HCT116 (cell line): ENCODE measurements at regions not wholly inside any gene's neighbourhood (a gene's known extent, or its start where the extent isn't known, plus 50 kb on each side); places are given as distances from the start of the nearest gene placed in this dataset.

Experiments
- ATAC-seq: fragments of 200-7000 bp; cut with Tn5 transposase; 2 replicates; pipeline ENCODE4 v1.9.1; 2020; ENCODE audit warnings: mild to moderate bottlenecking, moderate library complexity
- BruUV-seq: library from RNA; stranded (reverse); fragments of 400-500 nt; replicated peaks from 2 replicates; lab custom pipeline; 2021; lab: Mats Ljungman, UMichigan
- CTCF ChIA-PET: fragments of 300-600 bp; sonication (Branson Sonifier 250); formaldehyde crosslinking; loops from one replicate; lab custom pipeline; 2021; ENCODE audit warnings: antibody characterized with exemption; lab: Charles Lee
- POLR2A ChIA-PET: fragments of 300-600, 350-600 bp; sonication (Branson Sonifier 250); formaldehyde crosslinking; loops from one replicate; lab custom pipeline; 2021; ENCODE audit warnings: antibody characterized with exemption; lab: Charles Lee
- RAD21 ChIA-PET, 2 experiments: fragments of 300-600 bp; sonication (Branson Sonifier 250); formaldehyde crosslinking; loops; one replicate each; lab custom pipeline; 2023; ENCODE audit warnings: low total read pairs in 2 of 2; ENCODE audit not compliant: uncharacterized antibody in 2 of 2, unreplicated experiment in 2 of 2, low non-redundant PET in 1 of 2; lab: Charles Lee
- DNase-seq: peaks from one replicate; pipeline ENCODE4 v3.0.0-alpha.2; 2010; ENCODE audit warnings: low read depth, low spot score
- H2AFZ ChIP-seq: fragments of 200-600 bp; shearing (Covaris generic), sonication (generic); 2 replicates; pipeline ENCODE4 v1.6.1; 2017; ENCODE audit warnings: low read depth, mixed run types, mixed read lengths, antibody characterized with exemption, low read length; ENCODE audit not compliant: poor library complexity, severe bottlenecking
- H3K27ac ChIP-seq: 2 replicates; pipeline ENCODE4 v1.5.1; 2012; ENCODE audit warnings: low read depth, low read length
- H3K27me3 ChIP-seq: fragments of 200-600 bp; sonication (generic); 2 replicates; pipeline ENCODE4 v1.6.1; 2016; ENCODE audit warnings: mixed run types, low read length, mixed read lengths; ENCODE audit not compliant: insufficient read depth
- H3K36me3 ChIP-seq, 2 experiments: fragments of 200-500 bp in 1 of 2; fragments of 200-600 bp in 1 of 2; sonication (Bioruptor generic) in 1 of 2; sonication (generic) in 1 of 2; 2 replicates each; pipeline versions ENCODE4 v1.5.1 to v1.6.1; 2014 to 2016; ENCODE audit warnings: low read length in 2 of 2, inconsistent platforms in 1 of 2, mixed read lengths in 1 of 2, mixed run types in 1 of 2; ENCODE audit not compliant: insufficient read depth in 2 of 2, control insufficient read depth in 1 of 2
- H3K4me1 ChIP-seq, 2 experiments: fragments of 200-600 bp in 1 of 2; sonication (generic) in 1 of 2; 2 replicates each; pipeline versions ENCODE4 v1.5.1 to v1.6.1; 2012 to 2017; ENCODE audit warnings: low read length in 2 of 2, inconsistent platforms in 1 of 2, mild to moderate bottlenecking in 1 of 2, mixed read lengths in 1 of 2, mixed run types in 1 of 2, moderate library complexity in 1 of 2; ENCODE audit not compliant: insufficient read depth in 2 of 2, control insufficient read depth in 1 of 2
- H3K4me2 ChIP-seq: fragments of 200-600 bp; sonication (generic); 2 replicates; pipeline ENCODE4 v1.6.1; 2017; ENCODE audit warnings: mixed run types, low read length, mixed read lengths
- H3K4me3 ChIP-seq, 2 experiments: fragments of 200-600 bp in 1 of 2; sonication (generic) in 1 of 2; replicated peaks in 1 of 2; 2 replicates each; pipeline ENCODE4 v1.5.1; 2011 to 2016; ENCODE audit warnings: low read length in 2 of 2, control low read depth in 1 of 2, low read depth in 1 of 2, mild to moderate bottlenecking in 1 of 2, mixed read lengths in 1 of 2, mixed run types in 1 of 2
- H3K79me2 ChIP-seq: fragments of 200-600 bp; sonication (generic); 2 replicates; pipeline ENCODE4 v1.6.1; 2017; ENCODE audit warnings: mild to moderate bottlenecking, mixed run types, low read length, moderate library complexity, mixed read lengths; ENCODE audit not compliant: insufficient read depth
- H3K9ac ChIP-seq: fragments of 200-600 bp; sonication (generic); 2 replicates; pipeline ENCODE4 v1.6.1; 2016; ENCODE audit warnings: low read length, mixed read lengths
- H3K9me2 ChIP-seq: fragments of 200-600 bp; sonication (generic), shearing (Covaris generic); 2 replicates; pipeline ENCODE4 v1.6.1; 2017; ENCODE audit warnings: mixed run types, mild to moderate bottlenecking, moderate library complexity; ENCODE audit not compliant: insufficient read depth
- H3K9me3 ChIP-seq, 2 experiments: fragments of 200-500 bp in 1 of 2; fragments of 200-600 bp in 1 of 2; sonication (Bioruptor generic) in 1 of 2; sonication (generic) in 1 of 2; 2 replicates each; pipeline ENCODE4 v1.6.1; 2014 to 2017; ENCODE audit warnings: low read length in 2 of 2, mixed read lengths in 2 of 2, inconsistent platforms in 1 of 2, low read depth in 1 of 2, mild to moderate bottlenecking in 1 of 2, mixed run types in 1 of 2, moderate library complexity in 1 of 2; ENCODE audit not compliant: control insufficient read depth in 1 of 2, insufficient read depth in 1 of 2
- H4K20me1 ChIP-seq: fragments of 200-600 bp; sonication (generic), shearing (Covaris generic); 2 replicates; pipeline ENCODE4 v1.6.1; 2017; ENCODE audit warnings: mixed run types, mild to moderate bottlenecking, moderate library complexity; ENCODE audit not compliant: insufficient read depth
- CBX3 ChIP-seq: IDR thresholded peaks from 2 replicates; pipeline ENCODE4 v1.6.1; 2012; ENCODE audit warnings: low read depth
- CEBPB ChIP-seq: IDR thresholded peaks from 2 replicates; pipeline ENCODE4 v1.6.1; 2012; ENCODE audit warnings: low read depth
- CTCF ChIP-seq, 3 experiments: fragments of 200-600 bp in 1 of 3; sonication (generic) in 1 of 3; IDR thresholded peaks in 2 of 3; conservative IDR thresholded peaks in 1 of 3; 2 replicates each; pipeline ENCODE4 v1.5.1; 2012 to 2017; ENCODE audit warnings: low read depth in 2 of 3, low read length in 2 of 3, antibody characterized with exemption in 1 of 3, borderline replicate concordance in 1 of 3, control low read depth in 1 of 3, mild to moderate bottlenecking in 1 of 3, mixed read lengths in 1 of 3, mixed run types in 1 of 3, moderate library complexity in 1 of 3; ENCODE audit not compliant: insufficient read depth in 1 of 3
- EGR1 ChIP-seq: IDR thresholded peaks from 2 replicates; pipeline ENCODE4 v1.6.1; 2012; ENCODE audit warnings: low read depth
- EZH2 ChIP-seq: fragments of 200-600 bp; sonication (generic); IDR thresholded peaks from 2 replicates; pipeline ENCODE4 v1.6.1; 2017; ENCODE audit warnings: antibody characterized with exemption, mixed run types
- EZH2phosphoT487 ChIP-seq: fragments of 200-600 bp; IDR thresholded peaks from 2 replicates; pipeline ENCODE4 v1.6.1; 2018; ENCODE audit warnings: antibody characterized with exemption, borderline replicate concordance
- FOSL1 ChIP-seq: IDR thresholded peaks from 2 replicates; pipeline ENCODE4 v1.6.1; 2012; ENCODE audit warnings: low read depth
- JUND ChIP-seq: IDR thresholded peaks from 2 replicates; pipeline ENCODE4 v1.6.1; 2012
- POLR2A ChIP-seq: IDR thresholded peaks from 2 replicates; pipeline ENCODE4 v1.7.0; 2011; ENCODE audit warnings: borderline replicate concordance; ENCODE audit not compliant: insufficient read depth, insufficient read length; ENCODE audit errors: extremely low read depth
- POLR2AphosphoS5 ChIP-seq: IDR thresholded peaks from 2 replicates; pipeline ENCODE4 v1.6.1; 2011; ENCODE audit warnings: mild to moderate bottlenecking, low read depth, low read length, moderate library complexity
- REST ChIP-seq: IDR thresholded peaks from 2 replicates; pipeline ENCODE4 v1.6.1; 2012; ENCODE audit warnings: low read depth
- SIN3A ChIP-seq: IDR thresholded peaks from 2 replicates; pipeline ENCODE4 v1.6.1; 2012; ENCODE audit warnings: low read depth
- SP1 ChIP-seq: IDR thresholded peaks from 2 replicates; pipeline ENCODE4 v1.6.1; 2012; ENCODE audit warnings: low read depth
- TCF7L2 ChIP-seq: IDR thresholded peaks from 2 replicates; pipeline ENCODE4 v1.7.0; 2011; ENCODE audit warnings: borderline replicate concordance, inconsistent platforms; ENCODE audit not compliant: insufficient read depth, insufficient read length; ENCODE audit errors: extremely low read depth
- YY1 ChIP-seq: IDR thresholded peaks from 2 replicates; pipeline ENCODE4 v1.6.1; 2011; ENCODE audit warnings: low read length, low read depth, moderate library complexity, mild to moderate bottlenecking; ENCODE audit not compliant: insufficient replicate concordance; ENCODE audit errors: extremely low read depth
- ZBTB33 ChIP-seq: IDR thresholded peaks from 2 replicates; pipeline ENCODE4 v1.6.1; 2011; ENCODE audit warnings: mild to moderate bottlenecking, low read length, moderate library complexity; ENCODE audit not compliant: insufficient replicate concordance; ENCODE audit errors: extremely low read depth
- ZFX ChIP-seq: fragments of 450-650 bp; IDR thresholded peaks from 2 replicates; pipeline ENCODE4 v1.6.1; 2017
- ZNF274 ChIP-seq: fragments of 200-500 bp; sonication (Bioruptor generic); IDR thresholded peaks from 2 replicates; pipeline ENCODE4 v1.6.1; 2014; ENCODE audit warnings: mild to moderate bottlenecking, low read depth, low read length, inconsistent platforms
- intact Hi-C: fragments of 100-400 bp; cut with micrococcal nuclease; formaldehyde crosslinking; loops from 2 replicates; pipeline ENCODE4 v1.10.0; 2022
- TF ChIP-seq, protein P1 (sequence below): IDR thresholded peaks from 2 replicates; pipeline ENCODE4 v1.6.1; 2012

- no peak for DNase-seq
- RAD21 ChIA-PET: no interaction called here
- ATAC-seq: no peak
- H2AFZ ChIP-seq: no peak overlapping the region
- H3K27me3 ChIP-seq: no peaks in the 10 kb centered on the region
- H3K9me2 ChIP-seq: no peaks in the 10 kb centered on the region
- H3K79me2 ChIP-seq: no peaks in the 10 kb centered on the region
- TF ChIP-seq TCF7L2: no peak
- TF ChIP-seq ZNF274: no peak
- no peak for TF ChIP-seq JUND
- no peak for TF ChIP-seq FOSL1
- no peak for TF ChIP-seq REST
- TF ChIP-seq CEBPB: no peak
- TF ChIP-seq CTCF (IDR thresholded peaks at IDR 0.05 in 2 of 3, conservative IDR thresholded peaks at IDR 0.05 in 1 of 3; ENCODE audit: borderline replicate concordance in 1 of 3, insufficient read depth in 1 of 3, low read depth in 2 of 3, low read length in 2 of 3): no peak
- TF ChIP-seq POLR2A: no peak
- TF ChIP-seq, protein P1, sequence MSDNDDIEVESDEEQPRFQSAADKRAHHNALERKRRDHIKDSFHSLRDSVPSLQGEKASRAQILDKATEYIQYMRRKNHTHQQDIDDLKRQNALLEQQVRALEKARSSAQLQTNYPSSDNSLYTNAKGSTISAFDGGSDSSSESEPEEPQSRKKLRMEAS: no peak
- TF ChIP-seq YY1: no peak
- TF ChIP-seq ZBTB33: no peak
- no peak for TF ChIP-seq ZFX
- no peak for TF ChIP-seq EZH2
- TF ChIP-seq POLR2AphosphoS5: no peak
- TF ChIP-seq SIN3A: no peak
- no peak for TF ChIP-seq SP1
- TF ChIP-seq CBX3: no peak
- TF ChIP-seq EGR1: no peak
- no peak for TF ChIP-seq EZH2phosphoT487
- H3K4me2 ChIP-seq: no peak overlapping the region
- H3K4me1 ChIP-seq: no peaks in the 10 kb centered on the region
- H3K27ac ChIP-seq: no peak overlapping the region
- POLR2A ChIA-PET: no interaction called here
- no peak overlapping the region for H3K4me3 ChIP-seq
- intact Hi-C loops: no loop called here
- no peak overlapping the region for H3K9ac ChIP-seq
- H3K36me3 ChIP-seq: no peaks in the 10 kb centered on the region
- H3K9me3 ChIP-seq: no peaks in the 10 kb centered on the region
- BruUV-seq: no TSS peak
- CTCF ChIA-PET: no interaction called here
- H4K20me1 ChIP-seq: no peaks in the 10 kb centered on the region
These were observed 156.9 kb upstream of the GLI2 start for GRCh38 chr2:120578576-120579352.
